Left forelimb (tissue), 1 donor: ENCODE measurements at regions not wholly inside any gene's neighbourhood (a gene's known extent, or its start where the extent isn't known, plus 50 kb on each side); places are given as distances from the start of the nearest gene placed in this dataset.
"Not testable (repeated sequence)": the region's sequence is repeated elsewhere in the genome, so short reads cannot be mapped to it uniquely, and the experiment has no call there.

ENCODE experiments used
- DNase-seq: peaks from one replicate; pipeline ENCODE4 v3.0.0-alpha.2; 2018; ENCODE audit warnings: low spot score

GRCh38 chr2:7758073-7758759 is 841.0 kb downstream of the RNF144A start:
- DNase-seq: no peak

- no peak for DNase-seq
These were observed 842.7 kb downstream of the RNF144A start for GRCh38 chr2:7759898-7760297.

GRCh38 chr2:7763418-7763817 is 846.2 kb downstream of the RNF144A start:
- DNase-seq: not testable (repeated sequence)

- no peak for DNase-seq
These were observed 848.0 kb downstream of the RNF144A start for GRCh38 chr2:7765236-7765635.

- DNase-seq: no peak
These were observed 849.0 kb downstream of the RNF144A start for GRCh38 chr2:7766088-7766722.

GRCh38 chr2:7766978-7767565 is 849.9 kb downstream of the RNF144A start:
- no peak for DNase-seq

- DNase-seq: no peak
These were observed 850.7 kb downstream of the RNF144A start for GRCh38 chr2:7767902-7768301.

GRCh38 chr2:7771781-7772180 is 854.6 kb downstream of the RNF144A start:
- DNase-seq: no peak

GRCh38 chr2:7773362-7774360 is 856.4 kb downstream of the RNF144A start:
- no peak for DNase-seq

GRCh38 chr2:7774481-7774880 is 857.3 kb downstream of the RNF144A start:
- DNase-seq: no peak

- DNase-seq: no peak
These were observed 860.5 kb downstream of the RNF144A start for GRCh38 chr2:7777668-7778067.

- no peak for DNase-seq
These were observed 863.1 kb downstream of the RNF144A start for GRCh38 chr2:7780321-7780720.

GRCh38 chr2:7785700-7786099 is 868.5 kb downstream of the RNF144A start:
- DNase-seq: no peak

GRCh38 chr2:7788736-7789135 is 871.5 kb downstream of the RNF144A start:
- no peak for DNase-seq

GRCh38 chr2:7792031-7792651 is 874.9 kb downstream of the RNF144A start:
- DNase-seq: no peak

- no peak for DNase-seq
These were observed 878.8 kb downstream of the RNF144A start for GRCh38 chr2:7795778-7796563.

- DNase-seq: no peak
These were observed 881.8 kb upstream of the ID2 start for GRCh38 chr2:7800031-7800430.

- DNase-seq: no peak
These were observed 880.6 kb upstream of the ID2 start for GRCh38 chr2:7801212-7801611.

- DNase-seq: no peak
These were observed 878.3 kb upstream of the ID2 start for GRCh38 chr2:7803515-7803914.

- DNase-seq: no peak
These were observed 872.2 kb upstream of the ID2 start for GRCh38 chr2:7809640-7810039.

GRCh38 chr2:7811073-7811472 is 870.8 kb upstream of the ID2 start:
- DNase-seq: no peak
